ENCODE measurements at regions not wholly inside any gene's neighbourhood (a gene's known extent, or its start where the extent isn't known, plus 50 kb on each side); places are given as distances from the start of the nearest gene placed in this dataset.
"Not testable (repeated sequence)": the region's sequence is repeated elsewhere in the genome, so short reads cannot be mapped to it uniquely, and the experiment has no call there.

DNA sequence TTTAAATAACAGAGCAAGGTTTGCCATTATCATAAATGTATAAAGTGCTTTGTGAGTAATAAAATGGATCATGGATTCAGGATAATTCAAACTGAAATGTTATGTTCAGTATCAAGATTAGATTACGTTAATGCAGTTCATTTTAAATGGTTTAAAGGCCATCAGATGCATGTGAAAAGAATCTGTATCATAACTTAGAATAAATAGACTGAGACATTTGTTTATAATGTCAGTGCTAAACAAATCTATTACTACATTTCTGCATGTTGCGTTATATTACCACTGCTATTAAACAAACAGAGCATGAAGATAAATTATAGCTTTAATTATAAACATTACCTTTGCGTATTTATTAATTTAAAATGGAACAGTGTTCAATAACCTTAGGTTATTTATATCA is 160.2 kb downstream of the TOX3 start:
- no peak for DNase-seq (ENCODE audit: low spot score)

DNA sequence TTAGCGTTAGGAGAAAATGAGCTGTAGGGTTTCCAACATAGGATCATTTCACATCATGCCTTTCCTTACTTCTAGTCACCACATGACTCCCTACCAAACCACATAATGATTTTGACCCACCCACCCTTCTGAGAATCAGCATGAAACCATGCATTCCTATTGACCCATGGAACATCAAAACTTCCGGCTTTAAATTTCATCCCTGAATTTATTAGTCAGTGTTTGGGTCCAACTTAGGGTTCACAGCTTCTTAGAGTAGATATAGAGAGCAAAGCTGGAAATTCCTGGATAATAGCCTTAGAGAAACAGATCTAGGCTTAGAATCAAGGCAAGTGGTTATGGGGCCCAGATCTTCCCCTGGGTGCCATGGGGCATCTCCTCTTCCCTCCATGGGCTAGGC is 162.6 kb downstream of the TOX3 start:
- DNase-seq (ENCODE audit: low spot score) = no peak

DNA sequence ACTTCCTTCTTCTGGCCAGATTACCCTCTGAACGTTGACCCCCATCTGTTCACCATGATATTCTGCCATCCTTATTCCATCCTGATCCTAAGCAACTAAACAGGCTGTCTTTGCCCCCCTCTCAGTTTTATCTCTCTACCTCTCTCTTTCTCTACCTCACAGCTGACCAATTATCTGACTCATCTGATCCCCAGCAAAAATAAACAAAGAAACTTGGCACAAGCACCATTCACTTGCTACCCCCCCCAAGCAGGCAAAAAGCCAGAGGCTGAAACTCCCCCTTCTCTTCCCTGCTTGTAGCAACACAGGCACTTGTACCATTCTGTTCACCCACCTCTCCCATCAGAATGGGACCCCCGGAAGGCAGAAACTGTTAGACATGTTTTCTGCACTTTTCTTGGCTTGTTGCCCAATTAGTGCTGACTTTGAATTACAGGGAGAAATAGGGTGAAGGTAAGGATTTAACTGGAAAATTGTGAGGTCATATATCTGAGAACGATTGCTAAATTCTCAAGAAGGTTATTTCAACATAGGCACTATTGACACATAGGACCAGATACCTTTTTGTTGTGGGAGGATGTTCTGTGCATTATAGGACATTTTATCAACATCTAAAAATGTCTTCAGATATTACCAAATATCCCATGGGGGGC is 163.2 kb downstream of the TOX3 start:
- no peak for DNase-seq (ENCODE audit: low spot score)

GRCh38 chr16:52383119-52383518 is 163.8 kb downstream of the TOX3 start:
- no peak for DNase-seq (ENCODE audit: low spot score)

GRCh38 chr16:52379551-52379950 is 167.4 kb downstream of the TOX3 start:
- DNase-seq (ENCODE audit: low spot score) = no peak

DNA sequence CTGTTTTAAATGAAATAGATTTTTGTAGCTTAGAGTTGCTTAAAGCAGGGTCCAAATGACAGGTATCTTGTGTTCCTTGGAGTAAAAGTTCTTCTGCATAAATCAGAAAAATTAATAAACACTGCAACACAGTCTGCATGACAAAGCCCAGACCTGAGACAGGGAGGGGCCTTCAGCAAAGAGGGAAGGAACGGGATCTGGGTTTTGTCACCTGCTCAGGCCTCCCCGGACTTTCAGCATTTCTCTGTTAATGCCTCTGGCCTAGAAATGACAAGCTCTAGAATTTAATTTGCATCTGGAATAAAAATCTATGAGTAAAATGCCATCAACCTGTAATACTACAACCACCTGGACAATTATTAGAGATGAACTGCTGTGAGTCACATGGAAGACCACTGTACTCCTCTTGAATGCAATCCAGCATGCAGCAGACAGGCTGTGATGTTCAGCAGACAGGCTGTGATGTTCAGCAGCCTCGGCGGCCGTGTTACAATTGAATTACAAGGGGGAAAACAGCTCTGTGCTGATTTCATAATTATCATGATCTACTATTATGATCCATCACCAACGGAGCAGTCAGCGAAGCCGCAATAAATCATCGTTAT is 170.2 kb downstream of the TOX3 start:
- DNase-seq (ENCODE audit: low spot score) = no peak

DNA sequence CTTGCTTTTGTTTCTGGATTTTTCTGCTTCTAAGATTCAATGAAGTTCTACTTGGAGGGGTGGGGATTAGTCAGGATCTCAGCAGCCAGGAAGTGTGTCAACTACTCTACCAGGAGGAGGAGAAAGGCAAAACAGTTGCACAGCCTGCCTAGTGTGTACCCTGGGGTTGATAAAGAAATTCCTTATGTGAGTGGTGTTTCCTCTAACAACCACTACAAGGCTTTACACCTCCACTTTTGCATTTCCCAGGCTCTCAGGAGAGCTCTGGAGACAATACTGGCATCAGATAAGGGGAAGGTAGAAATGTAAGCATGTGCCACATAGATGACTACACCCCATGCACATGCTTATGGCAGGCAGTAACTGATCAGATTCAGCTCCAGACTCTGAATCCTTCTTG is 174.6 kb downstream of the TOX3 start:
- DNase-seq (ENCODE audit: low spot score) = no peak

- DNase-seq (ENCODE audit: low spot score) = no peak
These were observed 178.1 kb downstream of the TOX3 start for GRCh38 chr16:52368859-52369258.

- no peak for DNase-seq (ENCODE audit: low spot score)
These were observed 179.1 kb downstream of the TOX3 start for GRCh38 chr16:52367821-52368220.

DNA sequence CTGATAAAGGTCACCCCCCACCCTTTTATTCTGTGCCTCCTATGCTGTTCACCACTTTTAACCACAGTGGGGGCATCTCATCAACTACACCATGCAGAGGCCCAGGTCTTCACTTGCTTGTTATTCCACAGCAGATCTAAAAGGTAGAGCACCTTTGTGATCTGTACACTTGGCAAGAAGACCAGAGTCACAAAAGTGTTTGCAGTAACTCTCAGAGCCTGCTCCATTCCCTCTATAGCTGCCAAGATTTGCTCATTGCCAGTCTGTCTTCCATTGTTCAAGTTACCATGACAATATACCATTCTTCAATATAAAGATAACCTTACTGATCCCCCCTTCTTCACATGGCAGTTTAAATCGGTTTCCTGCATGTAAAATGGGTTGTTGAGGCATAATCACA is 180.0 kb downstream of the TOX3 start:
- no peak for DNase-seq (ENCODE audit: low spot score)

GRCh38 chr16:52364500-52364899 is 182.4 kb downstream of the TOX3 start:
- DNase-seq (ENCODE audit: low spot score) = no peak

GRCh38 chr16:52363082-52363481 is 183.9 kb downstream of the TOX3 start:
- no peak for DNase-seq (ENCODE audit: low spot score)

DNA sequence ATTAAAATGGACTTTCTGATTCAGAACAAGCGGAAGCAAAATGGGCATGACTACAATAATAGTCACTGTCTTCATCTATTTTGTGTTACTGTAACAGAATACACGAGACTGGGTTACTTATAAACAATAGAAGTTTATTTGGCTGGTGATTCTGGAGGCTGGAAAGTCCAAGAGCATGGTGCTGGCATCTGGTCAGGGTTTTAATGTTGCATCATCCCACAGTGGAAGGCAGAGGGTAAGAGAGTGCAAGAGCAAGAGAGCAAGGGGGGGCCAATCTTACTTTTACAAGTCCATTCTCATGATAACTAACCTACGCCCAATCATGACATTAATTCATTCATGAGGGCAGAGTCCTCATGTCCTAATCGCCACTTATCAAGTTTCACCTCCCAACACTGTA is 189.2 kb downstream of the TOX3 start:
- DNase-seq (ENCODE audit: low spot score) = no peak

GRCh38 chr16:52353249-52353648 is 193.7 kb downstream of the TOX3 start:
- DNase-seq (ENCODE audit: low spot score) = no peak

GRCh38 chr16:52351451-52351850 is 195.5 kb downstream of the TOX3 start:
- no peak for DNase-seq (ENCODE audit: low spot score)

GRCh38 chr16:52350031-52350642 is 196.8 kb downstream of the TOX3 start:
- DNase-seq (ENCODE audit: low spot score) = no peak

DNA sequence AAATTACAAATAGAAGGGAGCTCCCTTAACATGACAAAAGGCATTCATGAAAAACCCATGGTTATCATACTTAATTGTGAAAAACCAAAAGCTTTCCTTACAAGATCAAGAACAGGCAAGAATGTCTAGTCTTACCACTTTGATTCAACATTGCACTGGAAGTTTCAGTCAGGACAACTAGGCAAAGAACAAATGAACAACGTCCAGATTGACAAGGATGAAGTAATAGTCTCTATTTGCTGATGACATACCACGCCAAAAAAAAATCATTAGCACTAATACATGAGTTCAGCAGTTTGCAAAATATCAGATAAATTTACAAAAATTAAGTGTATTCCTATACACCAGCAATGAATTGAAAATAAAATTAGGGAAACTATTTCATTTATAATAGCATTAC is 200.2 kb downstream of the TOX3 start:
- no peak for DNase-seq (ENCODE audit: low spot score)

DNA sequence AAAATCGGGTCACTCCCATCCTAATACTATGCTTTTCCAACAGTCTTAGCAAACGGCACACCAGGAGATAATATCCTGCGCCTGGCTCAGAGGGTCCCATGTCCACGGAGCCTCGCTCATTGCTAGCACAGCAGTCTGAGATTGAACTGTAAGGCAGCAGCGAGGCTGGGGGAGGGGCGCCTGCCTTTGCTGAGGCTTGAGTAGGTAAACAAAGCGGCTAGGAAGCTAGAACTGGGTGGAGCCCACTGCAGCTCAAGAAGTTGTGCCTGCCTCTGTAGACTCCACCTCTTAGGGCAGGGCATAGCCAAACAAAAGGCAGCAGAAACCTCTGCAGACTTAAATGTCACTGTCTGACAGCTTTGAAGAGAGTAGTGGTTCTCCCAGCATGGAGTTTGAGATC is 213.3 kb downstream of the TOX3 start:
- DNase-seq (ENCODE audit: low spot score) = not testable (repeated sequence)

- DNase-seq (ENCODE audit: low spot score) = no peak
These were observed 226.0 kb downstream of the TOX3 start for GRCh38 chr16:52320930-52321439.

GRCh38 chr16:52318302-52319009 is 228.5 kb downstream of the TOX3 start:
- no peak for DNase-seq (ENCODE audit: low spot score)

- DNase-seq (ENCODE audit: low spot score) = no peak
These were observed 230.7 kb downstream of the TOX3 start for GRCh38 chr16:52316241-52316640.

DNA sequence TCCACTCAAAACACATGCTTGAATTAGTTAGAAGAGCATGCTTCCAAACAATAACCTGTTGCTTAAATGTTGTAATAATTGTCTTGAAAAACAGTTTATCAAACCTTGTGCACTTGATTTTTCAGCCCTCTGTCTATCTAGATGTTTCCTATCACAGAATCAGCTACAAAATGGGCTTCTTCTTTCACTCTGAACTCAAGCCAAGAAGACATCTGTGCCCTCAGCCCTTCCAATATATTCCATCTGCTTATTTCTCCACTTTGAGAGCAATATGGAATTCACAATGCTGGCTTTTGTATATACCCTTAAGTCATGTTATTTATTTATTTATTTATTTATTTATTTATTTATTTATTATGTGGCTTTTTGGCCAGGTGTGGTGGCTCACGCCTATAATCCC is 234.2 kb downstream of the TOX3 start:
- DNase-seq (ENCODE audit: low spot score) = no peak

All from HuH-7.5 (cell line).